Cardiac muscle cell (in vitro differentiated cells and primary cell): ENCODE measurements at regions not wholly inside any gene's neighbourhood (a gene's known extent, or its start where the extent isn't known, plus 50 kb on each side); places are given as distances from the start of the nearest gene placed in this dataset.

Experiments
- DNase-seq, 2 donors: peaks; one replicate each; pipeline versions ENCODE4 v3.0.0 to v3.0.0-alpha.2; 2010 to 2017; ENCODE audit warnings: low read depth in 1 of 2, low spot score in 1 of 2
- H3K27ac ChIP-seq: fragments of 200-600 bp; sonication (generic); 2 replicates; pipeline ENCODE4 v1.5.1; 2016
- H3K27me3 ChIP-seq: fragments of 200-600 bp; sonication (generic); 2 replicates; pipeline ENCODE4 v1.6.0; 2016; ENCODE audit warnings: control low read depth
- H3K36me3 ChIP-seq: fragments of 200-600 bp; sonication (generic); 2 replicates; pipeline ENCODE4 v1.5.1; 2016; ENCODE audit warnings: control low read depth
- H3K4me1 ChIP-seq: fragments of 200-600 bp; sonication (generic); 2 replicates; pipeline ENCODE4 v1.8.1; 2017; ENCODE audit warnings: low read depth, mild to moderate bottlenecking, mixed run types
- H3K4me3 ChIP-seq: fragments of 200-600 bp; sonication (generic); 2 replicates; pipeline ENCODE4 v1.5.1; 2016; ENCODE audit warnings: mild to moderate bottlenecking
- H3K9me3 ChIP-seq: fragments of 200-600 bp; sonication (generic); 2 replicates; pipeline ENCODE4 v1.5.1; 2017; ENCODE audit warnings: low read depth, mild to moderate bottlenecking, control low read depth
- CTCF ChIP-seq: IDR thresholded peaks from 2 replicates; pipeline ENCODE4 v1.5.1; 2012; ENCODE audit warnings: low read depth, mild to moderate bottlenecking, low read length

GRCh38 chr15:37638116-37638515 is 296.3 kb upstream of the TMCO5A start:
- Histone ChIP-seq H3K27ac (no peak overlapping the region), H3K4me1 (no peaks in the 10 kb centered on the region), H3K27me3 (peaks cover 4% of the 10 kb centered on the region), H3K36me3 (no peaks in the 10 kb centered on the region), H3K9me3 (no peaks in the 10 kb centered on the region), H3K4me3 (no peak overlapping the region)
- DNase-seq = no peak
- TF ChIP-seq CTCF = no peak

- Histone ChIP-seq H3K27me3 (peaks cover 4% of the 10 kb centered on the region), H3K36me3 (no peaks in the 10 kb centered on the region), H3K4me3 (no peak overlapping the region), H3K4me1 (no peaks in the 10 kb centered on the region), H3K27ac (no peak overlapping the region), H3K9me3 (no peaks in the 10 kb centered on the region)
- no peak for TF ChIP-seq CTCF
- DNase-seq = peak in 1 of 2 donors; percentile 8
Observed at GRCh38 chr15:37638691-37639090, 295.7 kb upstream of the TMCO5A start.

GRCh38 chr15:37652646-37653417 is 281.6 kb upstream of the TMCO5A start:
- DNase-seq = no peak

GRCh38 chr15:37678124-37678523 is 256.3 kb upstream of the TMCO5A start:
- DNase-seq = no peak
- TF ChIP-seq CTCF = no peak
- Histone ChIP-seq H3K27ac (no peak overlapping the region), H3K9me3 (no peaks in the 10 kb centered on the region), H3K27me3 (no peaks in the 10 kb centered on the region), H3K4me3 (no peak overlapping the region), H3K36me3 (no peaks in the 10 kb centered on the region), H3K4me1 (peaks cover under 1% of the 10 kb centered on the region)

More at GRCh38 chr15:37652646-37653417, 281.6 kb upstream of the TMCO5A start:
- Histone ChIP-seq H3K4me1 (no peaks in the 10 kb centered on the region), H3K27ac (no peak overlapping the region), H3K27me3 (no peaks in the 10 kb centered on the region), H3K9me3 (no peaks in the 10 kb centered on the region), H3K4me3 (no peak overlapping the region), H3K36me3 (no peaks in the 10 kb centered on the region)
- TF ChIP-seq CTCF = no peak

DNA sequence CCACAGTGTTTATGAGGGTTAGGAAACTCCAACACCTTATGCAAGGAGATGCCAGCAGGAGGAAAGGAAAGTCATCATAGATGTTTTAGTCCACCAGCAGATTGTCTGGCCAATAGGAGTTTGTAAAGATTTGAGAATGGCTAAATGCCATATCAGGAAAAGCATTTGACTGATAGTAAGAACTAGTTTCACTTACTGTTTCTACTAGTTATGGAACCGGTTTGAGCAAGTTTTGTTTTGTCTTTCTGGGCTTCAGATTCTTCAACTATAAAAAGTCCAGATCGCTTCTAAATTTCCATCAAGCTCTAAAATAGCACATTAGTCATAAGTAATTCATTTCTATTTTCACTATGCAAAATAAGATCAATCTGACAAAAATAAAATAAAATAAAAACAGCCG is 254.8 kb upstream of the TMCO5A start:
- Histone ChIP-seq H3K9me3 (no peaks in the 10 kb centered on the region), H3K36me3 (no peaks in the 10 kb centered on the region), H3K27ac (no peak overlapping the region), H3K27me3 (no peaks in the 10 kb centered on the region), H3K4me3 (no peak overlapping the region), H3K4me1 (no peaks in the 10 kb centered on the region)
- DNase-seq = no peak
- no peak for TF ChIP-seq CTCF
